ENCODE measurements at regions not wholly inside any gene's neighbourhood (a gene's known extent, or its start where the extent isn't known, plus 50 kb on each side); places are given as distances from the start of the nearest gene placed in this dataset.

DNA sequence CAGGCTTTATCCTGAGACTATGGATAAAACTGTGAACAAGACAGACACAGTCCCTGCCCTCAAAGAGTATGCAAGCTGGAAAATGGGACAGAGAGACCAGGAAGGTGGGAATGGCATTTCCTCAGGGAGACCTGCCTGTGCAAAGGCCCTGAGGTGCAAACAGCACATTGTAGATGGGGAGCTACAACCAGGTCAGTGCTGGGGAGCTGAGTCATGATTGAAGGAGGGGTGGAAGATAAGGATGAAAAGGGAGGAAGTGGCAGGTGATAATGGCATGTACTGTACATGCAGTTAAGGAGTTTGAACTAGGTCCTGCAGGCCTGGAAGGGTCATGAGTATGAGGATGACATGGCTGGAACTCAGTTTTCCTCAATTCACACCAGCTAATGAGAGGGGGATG is 75.5 kb upstream of the BOD1 start:
- DNase-seq: no peak

DNA sequence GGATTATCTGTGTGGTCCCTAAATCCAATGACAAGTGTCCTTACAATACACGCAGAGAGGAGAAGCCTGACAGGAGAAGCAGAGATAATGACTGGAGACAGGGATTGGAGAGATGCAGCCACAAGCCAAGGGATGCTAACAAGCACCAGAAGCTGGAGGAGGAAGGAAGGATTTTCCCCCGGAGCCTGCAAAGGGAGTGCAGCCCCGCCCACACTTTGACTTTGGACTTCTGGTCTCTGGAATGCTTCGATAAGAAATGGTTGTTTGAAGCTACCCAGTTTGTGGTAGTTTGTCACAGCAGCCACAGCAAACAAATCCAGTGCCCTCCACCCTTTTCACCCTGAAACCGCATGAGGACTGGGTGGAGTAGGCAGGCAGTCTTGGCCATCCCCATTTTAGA is 77.2 kb upstream of the BOD1 start:
- no peak for DNase-seq

DNA sequence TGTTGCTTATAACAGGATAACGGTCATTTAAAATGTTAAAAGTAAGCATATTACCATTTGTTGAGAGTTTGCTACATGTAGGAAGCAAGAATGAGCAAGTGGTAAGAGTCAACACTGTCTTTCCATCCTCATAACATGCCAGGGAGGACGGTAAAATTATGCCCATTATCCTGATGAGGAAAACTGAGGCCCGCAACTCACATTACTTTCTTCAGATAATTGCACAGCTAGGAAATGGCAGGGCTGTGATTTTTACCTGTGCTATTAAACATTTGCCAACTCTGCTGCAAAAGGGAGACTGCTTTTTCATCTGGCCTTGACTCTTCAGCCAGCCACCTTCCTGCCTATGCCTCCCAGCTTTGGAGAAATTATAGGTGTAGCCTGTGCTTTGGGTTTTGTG is 79.8 kb upstream of the BOD1 start:
- DNase-seq: no peak

DNA sequence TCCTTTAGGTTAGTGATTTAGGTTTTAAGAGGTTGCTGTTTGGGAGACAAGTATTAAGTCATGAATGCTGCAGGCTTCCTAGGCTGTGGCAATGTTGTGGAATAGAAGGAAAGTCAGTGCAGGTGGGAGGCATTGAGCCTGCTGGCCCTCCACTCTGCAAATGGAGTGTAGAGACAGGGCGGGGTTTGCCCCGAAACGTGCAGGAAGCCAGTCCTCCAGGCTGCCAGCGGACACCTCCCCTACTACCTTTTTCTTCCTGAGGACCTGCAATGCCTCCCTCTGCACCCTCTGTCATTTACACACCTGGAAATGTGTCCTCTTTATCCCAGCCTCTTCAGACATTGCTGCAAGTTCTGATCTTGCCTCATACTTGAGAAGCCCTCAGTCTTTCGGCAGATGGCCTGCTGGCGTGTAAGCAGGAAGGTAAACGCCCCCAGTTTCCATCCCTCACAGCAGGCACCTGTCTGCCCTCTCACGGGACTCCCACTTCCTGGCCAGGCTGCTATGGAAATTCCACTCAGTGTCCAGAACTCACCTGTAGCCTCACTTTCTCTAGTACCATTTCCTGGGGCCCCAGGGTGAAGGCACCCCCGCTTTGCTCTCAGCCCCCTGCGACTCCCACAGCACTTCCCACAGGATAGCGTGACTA is 81.6 kb upstream of the BOD1 start:
- DNase-seq: no peak

- DNase-seq: no peak
Measured at GRCh38 chr5:173699966-173700365, 83.5 kb upstream of the BOD1 start.

DNA sequence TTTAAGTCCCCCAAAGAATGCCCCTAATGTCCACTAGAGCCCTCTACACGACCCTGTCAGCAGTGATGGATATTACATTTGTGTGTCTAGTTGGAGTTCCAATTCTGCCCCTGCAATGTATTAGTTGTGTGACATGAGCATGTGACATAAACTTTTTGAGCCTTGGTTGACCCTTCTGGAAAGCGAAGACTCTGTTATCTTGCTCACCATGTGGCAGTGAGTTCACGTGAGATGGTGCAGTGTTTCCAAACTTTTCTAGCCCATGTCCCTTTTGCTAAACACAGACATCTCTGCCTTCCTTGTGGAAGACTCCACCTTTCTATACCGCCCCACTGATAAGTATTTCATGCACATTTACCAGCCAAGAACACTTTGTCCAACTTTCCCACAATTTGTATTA is 87.0 kb upstream of the BOD1 start:
- no peak for DNase-seq

GRCh38 chr5:173704615-173705511 is 88.4 kb upstream of the BOD1 start:
- no peak for DNase-seq

- no peak for DNase-seq
Measured at GRCh38 chr5:173705512-173706044, 89.1 kb upstream of the BOD1 start.

DNA sequence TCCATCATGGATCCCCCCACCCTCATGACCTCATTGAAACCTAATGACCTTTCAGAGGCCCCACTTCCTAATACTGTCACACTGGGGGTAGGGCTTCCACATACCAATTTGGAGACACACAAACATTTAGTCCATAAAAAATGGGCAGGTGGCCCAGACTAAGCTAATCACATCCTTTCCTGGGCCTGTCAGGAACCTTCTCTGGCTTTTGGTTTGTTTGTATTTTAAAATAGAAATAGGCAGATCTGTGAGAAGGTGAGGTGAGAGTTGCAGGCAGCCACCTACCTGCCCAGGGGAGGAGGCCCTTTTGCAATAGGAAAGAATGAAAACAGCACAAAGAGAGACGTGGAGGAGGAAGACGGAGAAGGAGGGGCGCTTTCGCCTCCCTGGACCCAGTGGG is 90.2 kb upstream of the BOD1 start:
- no peak for DNase-seq

- DNase-seq: no peak
Measured at GRCh38 chr5:173707392-173707791, 90.9 kb upstream of the BOD1 start.

DNA sequence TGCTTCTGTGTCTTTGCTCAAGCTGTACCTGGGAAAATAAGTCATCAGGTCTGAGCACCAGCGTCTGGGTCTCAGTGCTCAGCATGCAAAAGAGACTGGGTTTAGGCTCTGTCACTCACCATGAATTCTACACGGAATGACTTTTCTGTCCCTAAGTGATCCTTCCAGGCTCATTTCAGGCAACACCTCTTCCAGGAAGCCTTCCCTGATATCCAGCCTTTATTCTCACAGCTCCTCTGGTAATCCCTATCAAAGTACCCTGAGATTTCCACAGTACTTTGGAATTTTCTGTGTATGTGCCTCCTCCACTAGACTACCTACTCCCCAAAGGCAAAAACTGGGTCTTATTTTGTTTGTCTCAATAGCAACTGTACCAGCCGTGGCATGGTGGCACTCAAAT is 92.7 kb upstream of the BOD1 start:
- no peak for DNase-seq

DNA sequence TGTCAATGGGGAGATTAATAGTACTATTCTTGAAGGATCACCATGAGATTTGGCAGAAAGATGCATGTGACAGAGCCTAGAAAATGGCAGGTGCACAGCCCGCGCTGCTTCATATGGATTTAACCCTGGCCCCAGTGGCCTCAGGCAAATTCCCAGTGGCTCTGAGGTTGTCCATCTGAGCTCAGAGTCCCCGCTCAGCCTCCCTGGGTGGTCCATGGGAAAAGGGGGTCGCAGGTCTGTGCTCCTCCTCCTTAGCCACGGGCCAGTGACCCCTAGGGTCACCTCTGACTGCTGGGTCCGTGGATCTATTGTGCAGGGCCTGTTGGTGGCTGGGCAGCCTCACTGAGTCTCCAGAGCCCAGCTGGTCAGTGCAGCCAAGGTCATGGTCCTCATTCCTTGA is 93.3 kb upstream of the BOD1 start:
- no peak for DNase-seq

GRCh38 chr5:173710528-173710927 is 94.1 kb upstream of the BOD1 start:
- no peak for DNase-seq

DNA sequence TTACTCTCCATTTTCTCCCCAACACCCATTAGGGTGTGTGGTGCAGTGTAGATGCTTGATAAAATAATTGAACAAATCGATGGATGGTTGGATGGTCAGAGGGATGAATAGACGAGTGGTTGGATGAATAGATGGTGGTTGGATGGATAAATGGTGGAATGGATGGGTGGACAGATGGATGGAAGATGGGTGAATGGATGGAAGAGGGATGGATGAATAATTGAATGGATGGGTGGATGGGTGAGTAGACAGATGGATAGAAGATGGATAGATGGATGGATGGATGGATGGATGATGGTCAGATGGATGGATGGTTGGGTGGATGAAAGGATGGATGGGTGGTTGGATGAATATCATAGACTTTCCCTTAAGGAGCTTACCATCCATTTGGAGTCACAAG is 95.0 kb upstream of the BOD1 start:
- DNase-seq: no peak

DNA sequence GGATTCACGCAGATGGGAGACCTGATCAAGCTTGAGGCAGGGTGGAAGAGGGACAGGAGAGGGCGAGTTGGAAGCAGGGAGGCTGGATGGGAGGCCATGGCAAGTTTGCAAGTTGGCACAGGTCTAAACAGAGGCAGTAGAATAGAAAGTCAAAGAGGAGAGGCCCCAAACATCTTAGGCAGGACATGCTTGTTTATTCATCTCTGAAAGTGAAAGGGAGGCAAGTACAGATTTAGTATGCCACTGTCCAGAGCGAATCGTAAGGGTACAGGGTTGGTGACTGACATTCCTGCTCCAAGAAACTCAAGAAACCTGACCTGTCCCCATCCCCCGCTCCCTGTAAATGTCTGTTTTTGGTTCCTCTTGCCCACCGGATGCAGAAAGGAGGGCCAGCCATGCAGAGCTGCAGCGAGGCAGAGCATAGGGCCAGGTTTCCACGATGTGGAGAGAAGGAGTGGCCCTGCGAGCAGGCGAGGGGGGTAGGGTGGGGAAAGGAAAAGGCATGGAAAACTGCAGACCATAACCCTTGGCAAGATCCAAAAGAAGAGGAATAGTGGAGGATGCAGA is 96.2 kb upstream of the BOD1 start:
- DNase-seq: no peak

- no peak for DNase-seq
Measured at GRCh38 chr5:173714551-173715428, 98.3 kb upstream of the BOD1 start.

DNA sequence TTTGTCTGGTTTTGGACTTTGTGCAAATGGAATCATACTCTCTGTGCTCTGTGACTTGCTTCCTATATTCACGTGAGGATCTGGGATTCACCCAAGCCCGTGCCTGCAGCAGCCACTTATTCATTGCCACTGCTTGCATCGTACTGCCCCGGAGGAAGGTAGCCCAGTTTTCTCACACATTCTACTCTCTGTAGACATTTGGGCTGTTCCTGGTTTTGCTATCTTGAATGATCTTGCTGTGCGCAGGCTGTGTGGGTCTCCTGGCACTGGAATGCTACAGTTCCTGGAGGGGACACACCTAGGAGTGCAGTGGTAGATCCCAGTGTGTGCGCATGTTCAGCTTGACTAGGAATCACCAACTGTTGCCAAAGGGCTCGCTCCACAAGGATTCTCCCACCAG is 99.2 kb upstream of the BOD1 start:
- no peak for DNase-seq

- no peak for DNase-seq
Measured at GRCh38 chr5:173716058-173716682, 99.7 kb upstream of the BOD1 start.

- no peak for DNase-seq
Measured at GRCh38 chr5:173717959-173718358, 101.5 kb upstream of the BOD1 start.

DNA sequence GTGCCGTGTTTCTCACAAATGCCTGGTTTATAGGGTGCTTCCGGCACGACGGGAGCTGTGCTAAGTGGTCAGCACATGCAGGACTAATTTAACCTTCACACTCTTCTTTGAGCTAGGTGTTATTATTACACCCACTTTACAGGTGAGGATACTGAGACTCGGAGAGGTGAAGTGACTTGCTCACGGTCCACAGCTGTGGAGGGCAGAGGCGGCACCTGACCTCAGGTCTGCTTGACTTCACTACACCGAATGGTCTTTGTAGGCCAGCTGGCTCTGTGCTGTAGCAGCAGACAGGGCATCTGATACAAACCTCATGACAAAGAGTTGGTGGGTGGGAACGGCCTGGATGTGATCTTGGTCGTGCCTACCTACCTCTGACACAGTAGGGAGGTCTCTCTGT is 102.0 kb upstream of the BOD1 start:
- no peak for DNase-seq

GRCh38 chr5:173719731-173720082 is 103.3 kb upstream of the BOD1 start:
- no peak for DNase-seq

DNA sequence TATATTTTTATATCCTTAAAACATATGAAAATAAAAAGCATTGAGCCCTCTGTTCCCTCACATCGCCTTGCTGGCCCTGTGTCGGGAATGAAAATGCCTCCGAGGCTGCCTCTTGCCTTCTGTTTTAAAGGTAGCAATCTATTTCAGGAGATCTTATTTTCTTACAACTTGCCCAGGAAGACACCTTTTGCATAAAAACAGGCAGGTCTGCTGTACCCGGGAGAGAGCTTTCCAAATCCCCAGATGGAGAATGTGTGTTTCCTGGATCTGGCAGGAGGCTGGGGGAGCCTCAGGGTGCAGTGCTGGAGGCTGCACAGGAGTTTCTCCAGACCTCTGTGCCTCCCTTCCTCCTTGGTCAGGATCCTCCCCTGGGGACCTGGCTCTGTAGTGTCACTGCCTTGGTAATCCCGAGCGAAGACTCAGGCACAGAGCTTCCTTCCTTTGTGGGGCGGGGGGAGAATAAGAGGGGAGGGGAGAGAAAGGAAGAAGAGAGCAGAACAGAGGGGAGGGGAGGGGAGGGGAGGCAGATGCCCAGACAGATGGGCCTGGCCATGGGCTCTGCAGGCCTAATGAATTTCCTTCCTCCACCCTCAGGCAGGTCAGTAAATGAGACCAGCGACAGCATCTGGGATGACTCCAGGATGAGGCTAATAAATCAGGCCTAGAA is 104.0 kb upstream of the BOD1 start:
- DNase-seq: no peak

Data from activated effector memory CD4-positive, alpha-beta T cell treated with anti-CD3 and anti-CD28 coated beads, Interleukin-2, amount 50 U/mL, for 16 hours (primary cell).